ENCODE measurements at regions not wholly inside any gene's neighbourhood (a gene's known extent, or its start where the extent isn't known, plus 50 kb on each side); places are given as distances from the start of the nearest gene placed in this dataset.

- H3K4me3 ChIP-seq (ENCODE audit: low read length) = no peak overlapping the region
- DNase-seq (ENCODE audit: low read depth) = no peak
- TF ChIP-seq CTCF (IDR thresholded peaks at IDR 0.05; ENCODE audit: insufficient read depth, low read depth, low read length, missing control alignments) = no peak
Measured at GRCh38 chr1:5711956-5712645, 280.1 kb downstream of the NPHP4 start.

GRCh38 chr1:5711079-5711478 is 281.1 kb downstream of the NPHP4 start:
- H3K4me3 ChIP-seq (ENCODE audit: low read length) = no peak overlapping the region
- DNase-seq (ENCODE audit: low read depth) = no peak
- no peak for TF ChIP-seq CTCF (IDR thresholded peaks at IDR 0.05; ENCODE audit: insufficient read depth, low read depth, low read length, missing control alignments)

- no peak overlapping the region for H3K4me3 ChIP-seq (ENCODE audit: low read length)
- no peak for DNase-seq (ENCODE audit: low read depth)
- TF ChIP-seq CTCF (IDR thresholded peaks at IDR 0.05; ENCODE audit: insufficient read depth, low read depth, low read length, missing control alignments) = no peak
Measured at GRCh38 chr1:5709976-5710375, 282.2 kb downstream of the NPHP4 start.

- TF ChIP-seq CTCF (IDR thresholded peaks at IDR 0.05; ENCODE audit: insufficient read depth, low read depth, low read length, missing control alignments) = no peak
- DNase-seq (ENCODE audit: low read depth) = no peak
- no peak overlapping the region for H3K4me3 ChIP-seq (ENCODE audit: low read length)
Measured at GRCh38 chr1:5709461-5709975, 282.7 kb downstream of the NPHP4 start.

GRCh38 chr1:5708346-5709245 is 283.6 kb downstream of the NPHP4 start:
- TF ChIP-seq CTCF (IDR thresholded peaks at IDR 0.05; ENCODE audit: insufficient read depth, low read depth, low read length, missing control alignments) = no peak
- DNase-seq (ENCODE audit: low read depth) = no peak

GRCh38 chr1:5707566-5708345 is 284.5 kb downstream of the NPHP4 start:
- no peak overlapping the region for H3K4me3 ChIP-seq (ENCODE audit: low read length)
- TF ChIP-seq CTCF (IDR thresholded peaks at IDR 0.05; ENCODE audit: insufficient read depth, low read depth, low read length, missing control alignments) = no peak
- DNase-seq (ENCODE audit: low read depth) = peak; percentile 49

More at GRCh38 chr1:5708346-5709245, 283.6 kb downstream of the NPHP4 start:
- H3K4me3 ChIP-seq (ENCODE audit: low read length) = no peak overlapping the region
